Type B pancreatic cell (in vitro differentiated cells): ENCODE measurements at regions not wholly inside any gene's neighbourhood (a gene's known extent, or its start where the extent isn't known, plus 50 kb on each side); places are given as distances from the start of the nearest gene placed in this dataset.

ENCODE experiments used
- DNase-seq: peaks from one replicate; pipeline ENCODE4 v3.0.0; 2021; ENCODE audit warnings: mixed read lengths; ENCODE audit not compliant: unreplicated experiment; ENCODE audit errors: extremely low spot score
- H3K27ac Mint-ChIP-seq: 2 replicates; pipeline ENCODE4 v1.8.0; 2021; ENCODE audit warnings: mild to moderate bottlenecking, mixed read lengths
- H3K27me3 Mint-ChIP-seq: 2 replicates; pipeline ENCODE4 v1.8.0; 2021; ENCODE audit warnings: mixed read lengths
- H3K36me3 Mint-ChIP-seq: 2 replicates; pipeline ENCODE4 v1.8.0; 2021; ENCODE audit warnings: mixed read lengths
- H3K4me1 Mint-ChIP-seq: one replicate; pipeline ENCODE4 v1.8.0; 2021; ENCODE audit warnings: mixed read lengths; ENCODE audit not compliant: unreplicated experiment
- H3K4me3 Mint-ChIP-seq: 2 replicates; pipeline ENCODE4 v1.8.0; 2021; ENCODE audit warnings: mild to moderate bottlenecking, mixed read lengths
- H3K9me3 Mint-ChIP-seq: 2 replicates; pipeline ENCODE4 v1.8.0; 2021; ENCODE audit warnings: mixed read lengths
- CTCF ChIP-seq: fragments of 200-600 bp; sonication (generic); conservative IDR thresholded peaks from 2 replicates; pipeline ENCODE4 v1.5.0; 2021; ENCODE audit warnings: antibody characterized with exemption, mild to moderate bottlenecking

GRCh38 chr16:62546701-62547100, 510.5 kb upstream of the CDH8 start:
- no peak overlapping the region for H3K4me3 Mint-ChIP-seq
- H3K27me3 Mint-ChIP-seq = no peaks in the 10 kb centered on the region
- TF ChIP-seq CTCF = no peak
- H3K27ac Mint-ChIP-seq = no peak overlapping the region
- H3K4me1 Mint-ChIP-seq = no peaks in the 10 kb centered on the region
- DNase-seq = no peak
- H3K36me3 Mint-ChIP-seq = no peaks in the 10 kb centered on the region
- no peaks in the 10 kb centered on the region for H3K9me3 Mint-ChIP-seq

GRCh38 chr16:62545039-62545438, 508.8 kb upstream of the CDH8 start:
- Mint-ChIP-seq H3K36me3 (no peaks in the 10 kb centered on the region), H3K9me3 (no peaks in the 10 kb centered on the region), H3K4me3 (no peak overlapping the region), H3K4me1 (no peaks in the 10 kb centered on the region), H3K27me3 (no peaks in the 10 kb centered on the region), H3K27ac (no peak overlapping the region)
- DNase-seq = no peak
- TF ChIP-seq CTCF = no peak

DNA sequence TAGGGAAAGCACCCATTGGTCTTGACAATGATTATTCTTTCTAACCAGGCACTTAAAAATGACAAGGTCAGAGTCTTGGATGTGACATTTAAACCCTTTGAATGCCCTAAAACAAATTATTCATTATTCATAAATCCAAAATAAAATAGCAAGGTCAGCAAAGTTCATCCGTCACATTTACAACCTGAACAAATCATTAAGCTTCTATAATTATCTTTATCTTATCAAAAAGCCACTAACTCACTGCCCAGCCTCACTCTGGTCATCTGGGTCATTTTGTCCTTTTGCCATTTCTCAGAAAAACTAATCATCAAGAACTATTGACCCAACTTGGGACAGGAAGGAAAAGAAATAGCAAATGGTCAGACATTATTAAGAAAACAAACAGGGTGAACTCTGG, 507.3 kb upstream of the CDH8 start:
- no peak for DNase-seq

GRCh38 chr16:62539657-62540056, 503.4 kb upstream of the CDH8 start:
- Mint-ChIP-seq H3K4me3 (no peak overlapping the region), H3K36me3 (no peaks in the 10 kb centered on the region), H3K9me3 (no peaks in the 10 kb centered on the region), H3K27ac (no peak overlapping the region), H3K27me3 (no peaks in the 10 kb centered on the region), H3K4me1 (no peaks in the 10 kb centered on the region)
- DNase-seq = no peak
- TF ChIP-seq CTCF = no peak

More for the DNA sequence above, 507.3 kb upstream of the CDH8 start:
- Mint-ChIP-seq H3K27me3 (no peaks in the 10 kb centered on the region), H3K36me3 (no peaks in the 10 kb centered on the region), H3K27ac (no peak overlapping the region), H3K4me1 (no peaks in the 10 kb centered on the region), H3K9me3 (no peaks in the 10 kb centered on the region), H3K4me3 (no peak overlapping the region)
- TF ChIP-seq CTCF = no peak

GRCh38 chr16:62530426-62530825, 494.2 kb upstream of the CDH8 start:
- TF ChIP-seq CTCF = no peak
- no peak overlapping the region for H3K27ac Mint-ChIP-seq
- no peak overlapping the region for H3K4me3 Mint-ChIP-seq
- H3K4me1 Mint-ChIP-seq = no peaks in the 10 kb centered on the region
- no peaks in the 10 kb centered on the region for H3K9me3 Mint-ChIP-seq
- DNase-seq = no peak
- no peaks in the 10 kb centered on the region for H3K27me3 Mint-ChIP-seq
- no peaks in the 10 kb centered on the region for H3K36me3 Mint-ChIP-seq

GRCh38 chr16:62516001-62516400, 479.8 kb upstream of the CDH8 start:
- no peak for DNase-seq
- no peaks in the 10 kb centered on the region for H3K27me3 Mint-ChIP-seq
- no peak for TF ChIP-seq CTCF
- H3K4me3 Mint-ChIP-seq = no peak overlapping the region
- H3K27ac Mint-ChIP-seq = no peak overlapping the region
- no peaks in the 10 kb centered on the region for H3K4me1 Mint-ChIP-seq
- H3K9me3 Mint-ChIP-seq = no peaks in the 10 kb centered on the region
- no peaks in the 10 kb centered on the region for H3K36me3 Mint-ChIP-seq
